SK-N-MC (cell line): ENCODE measurements at regions not wholly inside any gene's neighbourhood (a gene's known extent, or its start where the extent isn't known, plus 50 kb on each side); places are given as distances from the start of the nearest gene placed in this dataset.
A peak's percentile ranks its signal among the peaks of the same experiment; 100 is the strongest.

Source experiments
- DNase-seq: peaks from one replicate; pipeline ENCODE4 v3.0.0-alpha.2; 2011; ENCODE audit warnings: low read depth, low spot score
- H3K27ac ChIP-seq: fragments of 200-600 bp; sonication (generic); 2 replicates; pipeline ENCODE4 v1.5.1; 2016; ENCODE audit warnings: mixed run types
- H3K36me3 ChIP-seq: fragments of 200-600 bp; sonication (generic); 2 replicates; pipeline ENCODE4 v1.6.1; 2017; ENCODE audit warnings: antibody characterized with exemption, low read length, mixed read lengths; ENCODE audit not compliant: insufficient read depth
- H3K4me3 ChIP-seq: fragments of 200-600 bp; sonication (generic); 2 replicates; pipeline ENCODE4 v1.5.1; 2016
- H3K9ac ChIP-seq: fragments of 200-600 bp; sonication (generic); 2 replicates; pipeline ENCODE4 v1.8.0; 2017; ENCODE audit warnings: mixed run types, mixed read lengths; ENCODE audit not compliant: insufficient read length
- H3K9me3 ChIP-seq: fragments of 200-600 bp; sonication (generic); 2 replicates; pipeline ENCODE4 v1.6.1; 2017; ENCODE audit warnings: low read depth, mild to moderate bottlenecking, antibody characterized with exemption, low read length, moderate library complexity, mixed read lengths
- EZH2 ChIP-seq: fragments of 200-600 bp; sonication (generic); IDR thresholded peaks from one replicate; pipeline ENCODE4 v1.6.1; 2017; ENCODE audit warnings: antibody characterized with exemption
- FOXP2 ChIP-seq: optimal IDR thresholded peaks from 2 replicates; pipeline ENCODE3; 2011; ENCODE audit warnings: mild to moderate bottlenecking, moderate library complexity; ENCODE audit not compliant: insufficient read depth; ENCODE audit errors: extremely low read length, control extremely low read depth
- POLR2AphosphoS5 ChIP-seq: IDR thresholded peaks from 2 replicates; pipeline ENCODE4 v1.6.1; 2012; ENCODE audit warnings: mild to moderate bottlenecking, low read depth, low read length, borderline replicate concordance

DNA sequence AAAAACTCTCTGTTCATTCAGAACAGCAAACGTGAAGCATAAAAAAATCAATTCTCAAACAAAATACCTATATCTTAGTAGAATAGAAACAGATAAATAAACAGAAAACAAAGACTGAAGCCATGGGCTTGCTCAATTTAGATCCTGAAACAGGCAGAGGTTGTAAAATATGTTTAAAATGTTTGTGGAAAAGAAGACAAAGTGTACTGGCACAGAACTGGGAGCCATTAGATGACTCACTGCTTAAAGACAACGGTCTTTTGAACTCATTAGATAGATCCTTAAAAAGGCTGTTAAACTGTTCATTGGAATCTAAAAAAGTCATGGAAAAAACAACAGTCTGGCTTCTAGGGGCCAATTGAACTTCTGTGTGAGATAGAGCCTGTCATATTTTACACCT lies 247.0 kb upstream of the NDST4 start:
- Histone ChIP-seq H3K27ac (no peak overlapping the region), H3K4me3 (no peak overlapping the region), H3K9me3 (peaks cover 3% of the 10 kb centered on the region; the same call in 1 of the 2 replicates), H3K36me3 (no peaks in the 10 kb centered on the region), H3K9ac (no peak overlapping the region)
- TF ChIP-seq POLR2AphosphoS5 (no peak), EZH2 (no peak), FOXP2 (no peak)
- no peak for DNase-seq

DNA sequence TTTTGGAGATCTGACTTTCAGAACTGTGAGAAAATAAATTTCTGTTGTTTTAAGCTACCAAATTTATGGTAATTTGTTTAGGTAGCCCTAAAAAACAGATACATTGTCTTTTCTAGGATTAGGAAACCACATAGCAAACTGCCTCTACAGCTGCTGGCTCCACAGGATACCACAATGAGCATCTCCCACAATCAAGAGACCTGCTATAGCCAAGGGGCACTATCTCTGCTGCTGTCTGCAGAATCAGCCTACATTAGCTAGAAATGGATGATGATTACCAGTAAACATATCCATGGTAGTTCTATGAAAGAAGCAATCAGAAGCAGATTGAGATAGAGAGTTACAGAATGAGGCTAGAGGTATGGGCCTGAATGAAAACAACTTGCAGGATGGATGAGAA lies 244.4 kb upstream of the NDST4 start:
- H3K9me3 ChIP-seq: peaks cover 6% of the 10 kb centered on the region; the same call in 1 of the 2 replicates
- no peaks in the 10 kb centered on the region for H3K36me3 ChIP-seq
- H3K27ac ChIP-seq: peak overlapping the region; percentile 10; the same call in 1 of the 2 replicates
- no peak for DNase-seq
- TF ChIP-seq EZH2: no peak
- no peak overlapping the region for H3K4me3 ChIP-seq
- H3K9ac ChIP-seq: no peak overlapping the region

DNA sequence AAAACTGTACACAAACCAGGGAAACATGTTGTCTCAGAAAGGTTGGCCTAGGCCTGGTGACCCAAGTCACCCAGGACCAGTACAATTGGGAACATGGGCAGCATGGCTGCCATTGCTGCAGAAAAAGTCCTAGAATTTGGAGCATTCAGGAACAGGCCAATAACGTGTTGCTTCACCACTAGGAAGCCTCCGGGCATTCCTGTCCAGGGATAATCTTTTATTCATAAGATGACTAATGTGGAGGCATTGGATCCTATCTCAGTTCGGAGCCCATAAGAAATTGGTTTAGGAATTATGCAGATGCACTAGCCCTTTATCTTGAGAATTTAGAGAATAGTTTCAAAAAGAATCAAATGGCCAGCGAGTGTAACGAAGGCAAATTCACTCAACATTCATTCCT lies 242.8 kb upstream of the NDST4 start:
- no peak overlapping the region for H3K27ac ChIP-seq
- no peaks in the 10 kb centered on the region for H3K36me3 ChIP-seq
- H3K9me3 ChIP-seq: peaks cover 5% of the 10 kb centered on the region; the same call in 1 of the 2 replicates
- H3K4me3 ChIP-seq: no peak overlapping the region
- TF ChIP-seq POLR2AphosphoS5 (no peak), EZH2 (no peak), FOXP2 (no peak)
- H3K9ac ChIP-seq: no peak overlapping the region
- DNase-seq: peak; percentile 47

DNA sequence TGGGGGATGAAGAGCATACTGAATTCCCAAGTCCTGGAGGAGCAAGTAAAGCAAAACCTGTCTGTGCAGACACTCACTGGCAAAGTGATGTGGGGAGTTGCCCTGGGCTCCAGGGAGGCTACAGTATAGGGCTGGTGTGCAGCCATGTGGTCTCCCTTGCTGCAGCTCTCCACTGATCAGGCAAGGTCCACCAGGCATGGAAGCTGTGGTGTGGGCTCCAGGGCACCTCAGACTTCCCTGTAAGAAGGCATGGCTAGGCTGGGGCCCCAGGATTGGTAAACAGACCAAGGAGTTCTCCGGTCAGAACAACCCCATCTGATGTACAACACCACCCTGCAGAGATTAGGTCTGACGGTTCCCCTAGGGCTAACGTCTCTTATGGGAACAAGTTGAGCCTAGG lies 241.9 kb upstream of the NDST4 start:
- Histone ChIP-seq H3K36me3 (no peaks in the 10 kb centered on the region), H3K9me3 (0 out of 2 replicates have a peak, but pooled peaks cover 3% of the 10 kb centered on the region), H3K9ac (no peak overlapping the region), H3K27ac (no peak overlapping the region), H3K4me3 (no peak overlapping the region)
- TF ChIP-seq FOXP2: no peak
- TF ChIP-seq EZH2: no peak
- no peak for TF ChIP-seq POLR2AphosphoS5
- no peak for DNase-seq

DNA sequence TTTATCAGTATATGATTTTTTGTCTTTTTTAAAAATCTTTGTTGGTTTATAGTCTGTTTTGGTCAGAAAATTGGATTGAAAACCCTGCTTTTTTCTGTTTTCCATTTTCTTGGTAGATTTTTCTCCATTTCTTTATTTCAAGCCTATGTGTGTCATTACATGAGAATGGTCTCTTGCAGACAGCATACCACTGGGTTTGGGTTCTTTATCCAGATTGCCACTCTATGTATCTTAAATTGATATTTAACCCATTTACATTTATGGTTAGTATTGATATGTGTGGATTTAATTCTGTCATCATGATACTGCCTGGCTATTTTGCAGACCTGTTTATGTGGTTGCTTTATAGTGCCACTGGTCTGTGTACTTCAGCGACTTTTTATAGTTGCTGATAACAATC lies 239.9 kb upstream of the NDST4 start:
- Histone ChIP-seq H3K9ac (no peak overlapping the region), H3K36me3 (no peaks in the 10 kb centered on the region), H3K9me3 (0 out of 2 replicates have a peak, but pooled peaks cover 3% of the 10 kb centered on the region), H3K4me3 (no peak overlapping the region), H3K27ac (no peak overlapping the region)
- TF ChIP-seq POLR2AphosphoS5: no peak
- TF ChIP-seq FOXP2: no peak
- no peak for TF ChIP-seq EZH2
- DNase-seq: no peak

DNA sequence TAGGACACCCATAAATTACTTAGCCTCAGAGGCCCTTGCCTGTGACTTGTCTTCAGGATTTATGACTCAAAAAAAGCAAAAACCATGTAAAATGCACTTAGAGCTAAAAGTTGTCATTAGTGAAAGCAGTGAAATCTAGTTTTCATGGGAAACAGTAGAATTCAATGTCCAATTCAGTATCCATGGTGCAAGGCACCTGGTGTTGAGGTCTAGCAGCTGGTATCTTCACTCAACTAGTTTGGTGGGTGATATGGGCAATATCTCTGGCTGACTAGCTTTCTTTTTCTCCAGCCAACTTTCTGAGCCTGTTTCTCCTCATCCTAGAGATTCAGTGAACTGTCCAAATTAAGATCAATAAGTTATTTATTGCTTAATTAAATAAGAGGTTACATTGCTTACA lies 229.8 kb upstream of the NDST4 start:
- TF ChIP-seq FOXP2 (no peak), EZH2 (no peak), POLR2AphosphoS5 (no peak)
- Histone ChIP-seq H3K36me3 (no peaks in the 10 kb centered on the region), H3K9me3 (no peaks in the 10 kb centered on the region), H3K4me3 (no peak overlapping the region), H3K27ac (no peak overlapping the region), H3K9ac (no peak overlapping the region)
- DNase-seq: no peak

DNA sequence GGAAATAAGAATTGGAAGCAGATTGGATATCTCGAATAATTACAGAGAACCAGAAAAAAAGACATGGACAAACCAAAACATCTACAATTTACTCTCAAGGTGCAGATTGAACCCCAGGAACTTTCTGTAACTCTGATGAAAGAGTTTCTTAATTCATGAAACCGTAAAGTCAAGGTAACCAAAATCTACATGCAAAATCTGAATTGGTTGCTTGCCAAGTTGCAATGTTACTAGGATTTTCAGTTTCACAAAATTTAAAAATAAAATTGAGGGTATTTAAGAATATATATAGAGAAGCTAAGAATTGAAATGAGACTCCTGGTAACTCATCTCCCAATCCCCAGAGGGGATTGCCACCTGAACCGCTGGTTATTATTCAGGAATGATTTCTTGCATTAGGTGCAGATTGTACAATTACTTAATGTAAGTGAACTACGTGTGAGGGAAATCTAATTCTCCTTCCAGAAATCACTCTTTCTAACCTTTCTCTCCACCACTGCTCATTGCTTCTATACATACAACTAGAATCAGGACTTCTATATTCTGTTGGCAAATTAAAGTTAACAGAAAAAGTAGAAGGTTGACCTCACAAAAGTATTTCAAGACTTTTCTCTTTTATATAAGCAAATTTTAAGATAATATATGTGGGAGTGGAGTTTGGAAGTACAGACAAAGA lies 221.5 kb upstream of the NDST4 start:
- TF ChIP-seq POLR2AphosphoS5 (no peak), EZH2 (no peak), FOXP2 (no peak)
- H3K36me3 ChIP-seq: no peaks in the 10 kb centered on the region
- H3K9me3 ChIP-seq: no peaks in the 10 kb centered on the region
- no peak overlapping the region for H3K4me3 ChIP-seq
- no peak overlapping the region for H3K9ac ChIP-seq
- no peak overlapping the region for H3K27ac ChIP-seq
- no peak for DNase-seq

DNA sequence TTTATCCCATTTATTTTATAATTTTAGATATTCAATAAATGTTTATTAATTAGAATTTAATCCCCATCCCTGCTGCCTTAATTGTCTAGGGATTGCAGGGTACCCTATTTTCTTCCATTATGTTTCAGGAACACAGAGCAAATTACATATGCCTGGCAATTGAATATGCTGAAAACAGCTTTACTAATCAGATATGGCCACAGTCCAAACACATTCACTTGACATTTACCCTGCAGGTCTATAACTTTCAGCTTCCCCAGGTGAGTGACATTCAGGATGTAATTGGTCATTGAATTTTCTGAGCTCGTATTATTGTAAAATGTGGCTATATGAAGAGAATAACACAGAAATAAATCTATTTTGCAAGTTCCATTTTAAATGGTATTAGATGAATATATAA lies 218.7 kb upstream of the NDST4 start:
- DNase-seq: no peak
- H3K9me3 ChIP-seq: no peaks in the 10 kb centered on the region
- no peak overlapping the region for H3K9ac ChIP-seq

DNA sequence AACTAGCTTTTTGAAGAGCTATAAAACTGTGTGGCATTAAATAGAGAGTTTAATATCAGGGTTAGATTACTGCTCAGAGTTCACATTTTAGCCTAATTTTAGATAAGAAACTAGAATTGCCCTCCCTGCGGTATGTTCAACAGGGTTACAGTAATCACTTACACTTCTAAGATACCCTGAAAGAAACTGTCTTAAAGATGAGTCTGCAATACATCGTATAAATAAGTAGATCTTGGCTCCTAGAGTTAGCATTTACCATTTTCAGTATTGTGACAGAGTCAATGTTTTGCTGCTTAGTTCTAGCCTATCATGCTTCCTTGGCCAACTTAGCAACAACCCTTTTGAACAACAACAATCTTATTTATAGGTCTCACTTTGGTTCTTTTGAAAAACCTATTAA lies 217.8 kb upstream of the NDST4 start:
- no peak overlapping the region for H3K4me3 ChIP-seq
- no peak for TF ChIP-seq FOXP2
- no peak for TF ChIP-seq EZH2
- no peak for TF ChIP-seq POLR2AphosphoS5
- peak overlapping the region; percentile 38; the same call in 1 of the 2 replicates for H3K27ac ChIP-seq
- no peaks in the 10 kb centered on the region for H3K36me3 ChIP-seq
- no peak for DNase-seq
- no peaks in the 10 kb centered on the region for H3K9me3 ChIP-seq
- H3K9ac ChIP-seq: no peak overlapping the region

More for the DNA sequence above, 218.7 kb upstream of the NDST4 start:
- Histone ChIP-seq H3K4me3 (no peak overlapping the region), H3K27ac (no peak overlapping the region), H3K36me3 (no peaks in the 10 kb centered on the region)
- TF ChIP-seq EZH2 (no peak), FOXP2 (no peak), POLR2AphosphoS5 (no peak)
